ENCODE measurements at regions not wholly inside any gene's neighbourhood (a gene's known extent, or its start where the extent isn't known, plus 50 kb on each side); places are given as distances from the start of the nearest gene placed in this dataset.

GRCh38 chrX:131792356-131792749 is 230.7 kb upstream of the STK26 start:
- Histone ChIP-seq H3K4me3 (ENCODE audit: low read depth, low read length) (peak overlapping the region; percentile 40), H3K9me3 (ENCODE audit: control insufficient read depth, insufficient read depth, low read depth, low read length) (no peaks in the 10 kb centered on the region; the same call in 1 of the 2 replicates), H3K36me3 (ENCODE audit: control insufficient read depth in 2 of 2, insufficient read depth in 1 of 2, low read length in 2 of 2) (peaks cover 11 to 48% of the 10 kb centered on the region in 2 experiments), H3K4me1 (ENCODE audit: control insufficient read depth, insufficient read depth, low read length) (no peaks in the 10 kb centered on the region), H3K27ac (ENCODE audit: extremely low read depth, low read depth, low read length) (no peak overlapping the region; the same call in 1 of the 2 replicates)
- CTCF ChIA-PET, result interaction anchor here (0.7 to 2.2 kb wide), 8 partner anchors 9 to 82 kb away, joined by 3 to 6 read pairs (median 4); no protein-coding TSS in a partner anchor
- POLR2A ChIA-PET, result interaction anchor here (0.6 to 1.0 kb wide), 2 partner anchors 26 to 39 kb away, joined by 4 read pairs; no protein-coding TSS in a partner anchor
- TF ChIP-seq HIC1 (tag by site-specific recombination; IDR thresholded peaks at IDR 0.05) (no peak), PRDM10 (tag by site-specific recombination; IDR thresholded peaks at IDR 0.05) (no peak), SETDB1 (IDR thresholded peaks at IDR 0.05; ENCODE audit: insufficient read length, low read length) (no peak), RBAK (tag by site-specific recombination; IDR thresholded peaks at IDR 0.05) (no peak), ZSCAN18 (tag by site-specific recombination; IDR thresholded peaks at IDR 0.05) (no peak), ZSCAN23 (tag by site-specific recombination; IDR thresholded peaks at IDR 0.05) (0 out of 2 replicates have a peak, but pooled peaks have one; percentile 32), ZNF629 (tag by site-specific recombination; IDR thresholded peaks at IDR 0.05) (peak; percentile 75), ZNF239 (tag by site-specific recombination; IDR thresholded peaks at IDR 0.05) (no peak), ZNF2 (tag by site-specific recombination; IDR thresholded peaks at IDR 0.05) (no peak), FEZF1 (tag by site-specific recombination; IDR thresholded peaks at IDR 0.05) (peak; percentile 55), ZNF280C (tag by site-specific recombination; IDR thresholded peaks at IDR 0.05) (no peak), GLIS1 (tag by site-specific recombination; IDR thresholded peaks at IDR 0.05) (no peak), OVOL3 (tag by site-specific recombination; IDR thresholded peaks at IDR 0.05) (no peak), ZNF394 (tag by site-specific recombination; IDR thresholded peaks at IDR 0.05; ENCODE audit: borderline replicate concordance) (no peak), ZNF366 (tag by site-specific recombination; conservative IDR thresholded peaks at IDR 0.05) (no peak), ZBTB7A (tag by site-specific recombination; IDR thresholded peaks at IDR 0.05; ENCODE audit: low read depth) (no peak), SCRT1 (tag by site-specific recombination; IDR thresholded peaks at IDR 0.05; ENCODE audit: borderline replicate concordance) (peak; percentile 93), ZNF473 (tag by site-specific recombination; IDR thresholded peaks at IDR 0.05) (no peak), ZNF48 (tag by site-specific recombination; IDR thresholded peaks at IDR 0.05) (no peak), ZNF341 (tag by site-specific recombination; IDR thresholded peaks at IDR 0.05; ENCODE audit: low read depth) (no peak), ZNF324 (tag by site-specific recombination; IDR thresholded peaks at IDR 0.05) (no peak), ZNF423 (tag by site-specific recombination; IDR thresholded peaks at IDR 0.05) (no peak), ZNF664 (tag by site-specific recombination; IDR thresholded peaks at IDR 0.05) (no peak), ZNF121 (tag by site-specific recombination; IDR thresholded peaks at IDR 0.05) (no peak), ZNF571 (tag by site-specific recombination; IDR thresholded peaks at IDR 0.05) (no peak), YY1 (tag by site-specific recombination; IDR thresholded peaks at IDR 0.05) (peak; percentile 91), ZNF660 (tag by site-specific recombination; IDR thresholded peaks at IDR 0.05) (0 out of 2 replicates have a peak, but pooled peaks have one; percentile 64), ZNF513 (tag by site-specific recombination; IDR thresholded peaks at IDR 0.05) (no peak)

Data from HEK293 (cell line).